ENCODE measurements at regions not wholly inside any gene's neighbourhood (a gene's known extent, or its start where the extent isn't known, plus 50 kb on each side); places are given as distances from the start of the nearest gene placed in this dataset.

GRCh38 chr18:56139792-56140254 is 498.6 kb downstream of the TXNL1 start:
- TF ChIP-seq CTCF (IDR thresholded peaks at IDR 0.05), result no peak
- TF ChIP-seq EZH2 (IDR thresholded peaks at IDR 0.05), result no peak
